Activated CD4-positive, alpha-beta T cell treated with anti-CD3 and anti-CD28 coated beads for 4 hours (primary cell): ENCODE measurements at regions not wholly inside any gene's neighbourhood (a gene's known extent, or its start where the extent isn't known, plus 50 kb on each side); places are given as distances from the start of the nearest gene placed in this dataset.

Experiments used
- DNase-seq, 2 donors: peaks; one replicate each; pipeline ENCODE4 v3.0.0-alpha.2; 2020

DNA sequence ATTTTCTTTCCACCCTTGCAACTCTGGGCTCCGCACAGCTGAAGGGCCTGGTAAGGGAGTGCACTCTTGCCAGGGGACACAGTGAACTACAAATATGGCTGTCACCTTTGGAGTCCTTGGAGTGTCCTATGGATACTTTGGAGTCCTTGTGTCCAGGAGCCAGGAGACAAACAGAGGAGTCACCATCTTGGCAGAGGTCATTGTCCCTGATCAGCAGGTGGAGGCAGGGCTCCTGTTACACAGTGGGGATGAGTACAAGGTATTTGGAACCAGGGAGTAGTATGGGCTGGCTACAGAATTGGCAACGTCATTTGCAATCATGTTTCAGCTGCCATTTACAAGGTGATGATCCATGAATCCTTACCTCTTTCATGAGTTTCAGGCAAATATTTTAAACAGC lies 132.5 kb downstream of the FAM161A start:
- DNase-seq: no peak

- DNase-seq: no peak
Observed at GRCh38 chr2:61720911-61721310, 132.9 kb downstream of the FAM161A start.

GRCh38 chr2:61718965-61719364 lies 134.9 kb downstream of the FAM161A start:
- DNase-seq: no peak

GRCh38 chr2:61715506-61715905 lies 138.4 kb downstream of the FAM161A start:
- no peak for DNase-seq

DNA sequence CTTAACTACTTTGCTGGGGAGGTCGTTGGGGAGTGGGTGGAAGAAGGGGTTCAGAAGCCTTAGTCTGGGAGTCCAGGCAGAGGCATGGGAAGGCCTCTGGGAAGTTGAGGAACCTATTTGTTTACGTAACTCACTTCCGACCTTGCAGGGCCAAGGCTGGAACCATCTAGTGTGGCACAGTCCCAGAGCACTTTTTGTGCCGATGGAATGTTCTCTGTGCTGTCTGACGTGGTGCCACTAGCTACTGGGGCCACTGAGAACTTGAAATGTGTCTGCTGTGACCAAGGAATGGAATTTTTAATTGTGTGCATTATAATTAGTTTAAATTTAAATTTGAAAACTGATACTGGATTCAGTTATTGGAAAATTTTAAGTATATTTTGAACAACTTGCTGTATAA lies 139.7 kb downstream of the FAM161A start:
- no peak for DNase-seq

DNA sequence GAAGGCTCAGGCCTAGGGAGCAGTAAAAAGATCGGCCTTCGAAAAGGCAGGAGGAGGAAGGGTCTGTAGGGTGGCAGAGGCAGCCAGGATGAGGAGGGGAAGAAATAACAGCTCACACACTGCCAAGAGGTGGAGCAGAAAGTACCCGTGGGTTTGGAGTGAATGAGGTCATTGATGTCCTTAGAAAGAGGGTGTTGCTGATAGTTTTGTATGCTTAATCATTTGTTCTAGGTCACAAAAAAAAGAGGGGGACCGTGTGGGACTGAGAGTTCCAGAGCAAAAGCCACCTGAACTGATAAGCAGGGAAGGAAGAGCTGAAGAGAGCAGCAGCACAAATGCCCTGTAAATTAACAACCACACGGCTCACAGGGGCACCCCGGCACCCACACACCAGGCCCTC lies 140.4 kb downstream of the FAM161A start:
- DNase-seq: no peak

DNA sequence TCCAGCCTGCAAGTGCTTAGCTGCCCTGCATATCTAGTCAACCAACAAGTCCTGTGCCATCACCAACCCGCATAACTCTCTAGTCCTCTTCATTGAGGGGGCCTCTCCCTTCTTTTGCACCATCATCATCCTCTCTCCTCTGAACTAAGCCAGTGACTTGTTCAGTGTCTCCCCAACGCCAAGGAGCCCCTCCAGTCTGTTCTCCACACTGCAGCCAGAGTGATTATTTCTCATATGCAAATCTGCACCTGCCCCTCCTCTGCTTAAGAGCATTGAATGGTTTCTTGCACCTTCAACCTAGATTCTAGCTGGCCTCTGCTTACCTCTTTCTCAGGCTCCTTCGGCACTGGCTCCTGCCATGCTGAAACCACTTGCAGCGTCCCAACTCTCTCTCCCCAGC lies 141.8 kb downstream of the FAM161A start:
- DNase-seq: no peak

GRCh38 chr2:61710711-61711110 lies 143.1 kb downstream of the FAM161A start:
- DNase-seq: no peak

GRCh38 chr2:61707984-61708852 lies 145.6 kb downstream of the FAM161A start:
- no peak for DNase-seq

DNA sequence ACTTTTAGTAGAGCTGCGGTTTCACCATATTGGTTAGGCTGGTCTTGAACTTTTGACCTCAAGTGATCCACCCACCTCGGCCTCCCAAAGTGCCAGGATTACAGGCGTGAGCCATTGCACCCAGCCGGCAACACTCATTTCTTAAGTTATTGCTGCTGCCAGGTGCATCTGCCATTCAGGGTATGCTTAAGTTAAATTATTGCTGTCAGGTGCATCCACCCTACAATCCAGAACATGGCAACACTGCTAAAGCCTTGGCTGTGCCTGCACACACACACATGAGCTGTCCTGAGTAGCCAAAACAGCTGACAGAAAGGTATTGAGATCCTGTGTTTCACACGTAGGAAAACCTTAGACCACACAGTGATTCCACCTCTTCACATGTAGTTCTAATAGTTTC lies 148.2 kb downstream of the FAM161A start:
- no peak for DNase-seq

DNA sequence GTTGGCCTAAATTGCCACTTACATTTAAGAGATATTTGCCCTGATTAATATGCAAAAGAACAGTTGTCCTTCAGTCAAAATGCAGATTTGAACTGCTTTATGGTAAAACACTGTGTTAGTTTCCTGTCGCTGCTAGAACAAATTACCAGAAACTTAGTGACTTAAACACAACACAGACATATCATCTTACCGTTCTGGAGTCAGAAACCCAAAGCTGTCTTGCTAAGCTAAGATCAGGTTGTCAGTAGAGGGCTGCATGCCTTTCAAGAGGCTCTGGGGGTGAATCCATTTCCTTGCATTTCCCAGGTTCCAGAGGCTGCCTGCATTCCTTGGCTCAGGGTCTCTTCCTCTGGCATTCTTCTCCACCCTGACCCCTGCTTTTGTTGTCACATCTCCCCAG lies 149.5 kb downstream of the FAM161A start:
- no peak for DNase-seq

GRCh38 chr2:61702088-61702467 lies 151.8 kb downstream of the FAM161A start:
- no peak for DNase-seq

- DNase-seq: no peak
Observed at GRCh38 chr2:61700464-61700863, 153.4 kb downstream of the FAM161A start.

DNA sequence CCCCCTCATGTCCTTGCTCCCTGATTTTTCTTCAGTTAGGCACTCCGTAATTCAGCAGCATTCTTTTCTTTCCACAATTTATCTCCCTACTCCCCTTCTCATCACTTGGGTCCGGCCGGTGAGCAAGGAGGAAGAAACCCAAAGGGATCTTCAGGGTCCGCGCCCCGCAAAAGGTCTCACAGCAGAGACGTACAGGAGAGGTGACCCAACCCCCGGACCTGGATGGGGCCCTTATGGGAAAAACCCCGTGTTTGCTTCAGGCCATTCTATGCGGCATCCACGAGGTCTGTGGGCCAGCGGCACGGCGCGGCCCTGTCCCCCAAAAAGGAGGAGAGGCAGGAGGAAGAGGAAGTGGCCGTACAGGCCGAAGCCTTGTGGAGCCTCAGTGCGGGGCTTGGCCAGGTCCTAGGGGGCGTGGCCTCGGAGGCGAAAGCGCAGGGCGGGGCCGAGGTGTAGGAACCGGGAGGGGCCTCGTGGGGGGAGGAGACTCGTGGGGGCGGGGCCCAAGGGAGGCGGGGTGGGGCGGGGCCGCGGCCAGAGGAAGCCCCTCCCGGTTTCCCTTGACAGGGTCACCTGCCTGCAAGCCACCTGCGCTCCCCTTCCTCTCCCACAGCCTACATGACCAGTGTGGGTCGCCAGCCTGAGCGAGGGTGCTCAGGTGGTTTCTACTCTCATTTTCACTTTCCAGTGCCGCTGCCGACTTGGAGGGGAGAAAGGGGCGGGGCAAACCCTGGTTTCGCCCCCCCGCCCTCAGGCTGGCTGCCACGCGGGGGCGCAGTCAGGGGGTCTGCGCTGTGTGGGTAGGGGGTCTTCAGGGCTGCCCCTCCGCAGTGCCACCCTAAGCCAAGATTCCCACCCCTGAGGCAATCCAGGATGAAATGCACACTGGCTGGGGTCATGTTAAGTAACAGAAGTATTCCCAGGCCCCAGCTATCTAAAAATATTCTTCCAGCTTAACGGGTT lies 156.4 kb upstream of the XPO1 start:
- peak; percentile 83 to 86 for DNase-seq

DNA sequence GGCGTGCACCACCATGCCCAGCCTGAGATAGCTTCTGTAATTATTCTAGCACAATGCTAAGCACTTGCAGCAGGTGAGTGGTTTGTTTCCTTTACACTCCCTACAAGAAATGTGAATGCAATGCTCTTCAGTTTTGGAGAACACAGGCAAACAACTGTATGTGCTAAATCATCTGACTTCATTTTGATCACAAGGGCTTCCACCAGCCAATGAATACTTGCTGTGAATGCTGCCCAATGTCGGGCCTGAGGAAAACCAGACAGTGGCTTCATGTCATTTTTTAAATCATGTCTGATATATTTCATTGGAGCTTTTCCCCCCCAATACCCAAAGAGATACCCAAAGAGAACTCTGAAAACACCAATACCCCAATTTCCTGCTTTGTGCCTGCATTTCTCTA lies 155.6 kb upstream of the XPO1 start:
- no peak for DNase-seq

DNA sequence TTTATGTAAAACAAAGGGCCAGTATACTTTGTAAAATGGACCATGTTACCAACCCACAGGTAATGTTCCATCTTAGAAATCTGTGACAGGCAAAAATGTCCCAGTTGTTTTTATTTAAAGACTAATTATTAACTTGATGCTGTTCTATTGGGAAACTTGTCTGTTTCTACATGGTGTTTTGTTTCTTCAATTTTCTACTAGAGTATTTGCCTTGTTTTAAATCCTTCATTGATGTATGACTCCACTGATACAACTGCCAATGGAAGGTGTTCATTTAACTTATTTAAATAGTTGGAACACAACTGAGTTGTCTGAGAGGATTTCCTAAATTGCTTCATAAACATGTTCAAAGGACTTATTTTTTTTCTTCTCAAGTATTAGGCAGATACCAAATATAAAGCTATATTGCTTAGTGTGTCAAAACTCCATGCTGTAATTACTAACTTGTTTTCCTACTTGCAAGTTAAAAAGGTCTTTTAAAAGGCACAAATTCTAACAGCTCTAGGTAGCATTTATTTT lies 152.0 kb upstream of the XPO1 start:
- DNase-seq: no peak

DNA sequence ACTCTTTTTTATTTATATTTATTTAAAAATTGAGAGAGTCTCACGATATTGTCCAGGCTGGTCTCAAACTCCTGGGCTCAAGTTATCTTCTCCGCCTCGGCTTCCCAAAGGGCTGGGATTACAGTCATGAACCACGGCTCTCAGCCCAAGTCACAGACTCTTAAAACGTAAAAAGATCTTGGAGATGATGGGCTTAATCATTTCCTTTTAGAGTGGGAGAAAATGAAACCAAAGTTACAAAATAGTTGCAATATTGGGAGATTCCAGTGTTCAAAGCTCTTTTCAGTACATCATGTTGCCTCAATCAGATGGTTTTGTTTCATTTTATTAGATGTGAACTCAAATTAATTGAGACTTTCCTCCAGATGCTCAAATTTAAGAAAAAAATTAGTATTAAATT lies 151.4 kb upstream of the XPO1 start:
- DNase-seq: no peak

DNA sequence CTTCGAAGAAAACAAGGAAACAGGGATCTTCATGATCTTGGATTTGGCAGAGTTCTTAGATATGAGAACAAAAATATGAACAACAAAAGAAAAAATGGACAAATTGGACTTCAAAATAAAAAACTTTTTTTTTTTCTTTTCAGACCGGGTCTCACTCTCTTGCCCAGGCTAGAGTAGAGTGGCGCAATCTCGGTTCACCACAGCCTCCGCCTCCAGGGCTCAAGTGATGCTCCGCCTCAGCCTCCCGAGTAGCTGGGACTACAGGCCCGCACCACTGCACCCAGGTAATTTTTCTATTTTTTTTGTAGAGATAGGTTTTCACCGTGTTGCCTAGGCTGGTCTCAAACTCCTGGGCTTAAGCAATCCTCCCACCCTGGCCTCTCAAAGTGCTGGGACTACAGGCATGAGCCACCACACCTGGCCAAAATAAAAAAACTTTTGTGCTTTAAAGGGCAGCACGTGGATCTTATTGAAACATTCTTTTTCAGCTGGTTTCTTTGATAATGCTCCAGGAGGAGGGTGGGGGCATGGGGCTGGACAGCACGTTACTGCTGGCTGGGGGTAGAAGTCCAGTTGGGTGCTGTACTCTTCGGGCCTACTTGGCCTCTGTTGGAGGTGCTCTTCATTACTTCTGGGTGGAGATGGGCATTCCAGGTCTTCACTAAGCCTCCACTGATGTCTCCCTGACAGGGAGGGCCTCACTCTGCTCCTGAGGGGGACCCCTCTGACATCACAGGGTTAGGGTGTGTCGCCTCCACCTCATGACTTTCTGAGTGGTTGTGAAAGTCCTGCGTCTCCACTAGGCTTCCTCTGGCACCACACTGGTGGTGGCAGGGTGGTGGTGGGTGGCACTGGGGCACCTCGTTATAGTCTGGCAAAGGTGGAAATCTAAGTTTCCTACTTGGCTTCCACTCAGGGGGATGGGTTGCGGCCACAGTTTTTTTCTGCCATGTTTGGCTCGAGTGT lies 150.5 kb upstream of the XPO1 start:
- DNase-seq: no peak

GRCh38 chr2:61679096-61679495 lies 140.9 kb upstream of the XPO1 start:
- DNase-seq: no peak

GRCh38 chr2:61677942-61678341 lies 139.8 kb upstream of the XPO1 start:
- no peak for DNase-seq

DNA sequence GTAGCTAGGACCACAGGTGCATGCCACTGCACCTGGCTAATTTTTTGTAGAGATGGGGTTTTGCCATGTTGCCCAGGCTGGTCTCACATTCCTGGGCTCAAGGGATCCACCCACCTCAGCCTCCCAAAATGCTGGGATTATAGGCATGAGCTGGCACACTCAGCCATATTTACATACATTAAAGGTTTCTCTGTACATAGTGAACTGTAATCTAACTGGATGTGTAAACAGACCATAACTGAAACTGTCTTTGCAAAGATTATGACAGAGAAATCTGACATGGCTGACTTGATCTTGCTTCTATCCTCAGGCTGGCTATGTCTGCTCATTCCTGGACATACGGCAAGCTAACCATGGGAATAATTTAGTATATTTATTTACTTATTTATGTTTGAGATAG lies 139.2 kb upstream of the XPO1 start:
- no peak for DNase-seq

- DNase-seq: no peak
Observed at GRCh38 chr2:61675204-61675603, 137.0 kb upstream of the XPO1 start.
